ENCODE measurements at regions not wholly inside any gene's neighbourhood (a gene's known extent, or its start where the extent isn't known, plus 50 kb on each side); places are given as distances from the start of the nearest gene placed in this dataset.

DNA sequence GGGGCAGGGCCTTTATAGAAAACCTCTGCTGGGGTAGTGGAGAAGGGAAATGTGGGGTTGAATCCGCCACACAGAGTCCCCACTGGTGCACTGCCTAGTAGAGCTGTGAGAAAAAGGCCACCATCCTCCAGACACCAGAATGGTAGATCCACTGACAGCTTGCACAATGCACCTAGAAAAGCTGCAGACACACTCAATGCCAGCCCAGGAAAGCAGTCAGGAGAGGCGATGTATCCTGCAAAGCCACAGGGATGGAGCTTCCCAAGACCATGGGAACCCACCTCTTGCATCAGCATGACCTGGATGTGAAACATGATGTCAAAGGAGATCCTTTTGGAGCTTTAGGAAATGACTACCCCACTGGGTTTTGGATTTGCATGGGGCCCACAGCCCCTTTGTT, 958.0 kb upstream of the MIR17HG start:
- Mint-ChIP-seq H3K4me1 (no peaks in the 10 kb centered on the region), H3K36me3 (ENCODE audit: low read depth) (no peaks in the 10 kb centered on the region), H3K27me3 (no peaks in the 10 kb centered on the region), H3K9me3 (peaks cover 20% of the 10 kb centered on the region), H3K4me3 (no peak overlapping the region), H3K27ac (no peak overlapping the region)
- ATAC-seq (ENCODE audit: low read depth) (no peak), DNase-seq (no peak)
- intact Hi-C loops (cut with micrococcal nuclease): no loop called here
- ChIA-PET POLR2A (no interaction called here), CTCF (no interaction called here)
- TF ChIP-seq, protein P1, sequence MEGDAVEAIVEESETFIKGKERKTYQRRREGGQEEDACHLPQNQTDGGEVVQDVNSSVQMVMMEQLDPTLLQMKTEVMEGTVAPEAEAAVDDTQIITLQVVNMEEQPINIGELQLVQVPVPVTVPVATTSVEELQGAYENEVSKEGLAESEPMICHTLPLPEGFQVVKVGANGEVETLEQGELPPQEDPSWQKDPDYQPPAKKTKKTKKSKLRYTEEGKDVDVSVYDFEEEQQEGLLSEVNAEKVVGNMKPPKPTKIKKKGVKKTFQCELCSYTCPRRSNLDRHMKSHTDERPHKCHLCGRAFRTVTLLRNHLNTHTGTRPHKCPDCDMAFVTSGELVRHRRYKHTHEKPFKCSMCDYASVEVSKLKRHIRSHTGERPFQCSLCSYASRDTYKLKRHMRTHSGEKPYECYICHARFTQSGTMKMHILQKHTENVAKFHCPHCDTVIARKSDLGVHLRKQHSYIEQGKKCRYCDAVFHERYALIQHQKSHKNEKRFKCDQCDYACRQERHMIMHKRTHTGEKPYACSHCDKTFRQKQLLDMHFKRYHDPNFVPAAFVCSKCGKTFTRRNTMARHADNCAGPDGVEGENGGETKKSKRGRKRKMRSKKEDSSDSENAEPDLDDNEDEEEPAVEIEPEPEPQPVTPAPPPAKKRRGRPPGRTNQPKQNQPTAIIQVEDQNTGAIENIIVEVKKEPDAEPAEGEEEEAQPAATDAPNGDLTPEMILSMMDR (IDR thresholded peaks at IDR 0.05): no peak

GRCh38 chr13:90393408-90393807, 954.1 kb upstream of the MIR17HG start:
- H3K4me1 Mint-ChIP-seq: no peaks in the 10 kb centered on the region
- DNase-seq (no peak), ATAC-seq (ENCODE audit: low read depth) (no peak)
- TF ChIP-seq, protein P1 (IDR thresholded peaks at IDR 0.05): no peak
- H3K27me3 Mint-ChIP-seq: no peaks in the 10 kb centered on the region
- no peaks in the 10 kb centered on the region for H3K36me3 Mint-ChIP-seq (ENCODE audit: low read depth)
- POLR2A ChIA-PET: no interaction called here
- CTCF ChIA-PET: no interaction called here
- peaks cover 16% of the 10 kb centered on the region for H3K9me3 Mint-ChIP-seq
- intact Hi-C loops (cut with micrococcal nuclease): no loop called here
- H3K4me3 Mint-ChIP-seq: no peak overlapping the region
- H3K27ac Mint-ChIP-seq: no peak overlapping the region

- intact Hi-C loops (cut with micrococcal nuclease): no loop called here
- peaks cover 9% of the 10 kb centered on the region for H3K9me3 Mint-ChIP-seq
- POLR2A ChIA-PET: no interaction called here
- no peaks in the 10 kb centered on the region for H3K36me3 Mint-ChIP-seq (ENCODE audit: low read depth)
- H3K4me1 Mint-ChIP-seq: no peaks in the 10 kb centered on the region
- no peaks in the 10 kb centered on the region for H3K27me3 Mint-ChIP-seq
- H3K4me3 Mint-ChIP-seq: no peak overlapping the region
- CTCF ChIA-PET: no interaction called here
- H3K27ac Mint-ChIP-seq: no peak overlapping the region
- TF ChIP-seq, protein P1 (IDR thresholded peaks at IDR 0.05): no peak
- ATAC-seq (ENCODE audit: low read depth) (no peak), DNase-seq (no peak)
Observed at GRCh38 chr13:90395348-90395747, 952.1 kb upstream of the MIR17HG start.

DNA sequence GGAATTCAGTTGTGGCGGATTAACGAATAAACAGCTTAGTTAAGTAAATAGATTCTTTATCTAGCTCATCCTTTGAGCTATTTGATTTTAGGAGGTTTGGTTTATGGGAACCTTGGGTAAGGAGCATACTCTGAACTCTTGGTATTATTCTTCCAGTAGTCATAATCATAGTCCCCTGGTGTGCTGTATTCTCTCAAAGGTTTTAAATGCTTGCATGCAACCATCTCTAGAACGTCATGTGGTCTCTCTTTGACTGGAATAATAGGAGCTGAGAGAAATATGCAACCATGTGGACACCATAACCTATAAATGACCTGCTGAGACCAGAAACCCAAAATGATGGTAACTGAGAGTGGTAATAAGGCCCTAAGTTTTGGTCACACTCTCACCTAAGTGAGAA, 951.6 kb upstream of the MIR17HG start:
- CTCF ChIA-PET: no interaction called here
- Mint-ChIP-seq H3K4me1 (no peaks in the 10 kb centered on the region), H3K4me3 (no peak overlapping the region), H3K27ac (no peak overlapping the region), H3K9me3 (peaks cover 9% of the 10 kb centered on the region), H3K36me3 (ENCODE audit: low read depth) (no peaks in the 10 kb centered on the region), H3K27me3 (no peaks in the 10 kb centered on the region)
- intact Hi-C loops (cut with micrococcal nuclease): no loop called here
- TF ChIP-seq, protein P1 (IDR thresholded peaks at IDR 0.05): no peak
- POLR2A ChIA-PET: no interaction called here
- ATAC-seq (ENCODE audit: low read depth): no peak
- DNase-seq: no peak

DNA sequence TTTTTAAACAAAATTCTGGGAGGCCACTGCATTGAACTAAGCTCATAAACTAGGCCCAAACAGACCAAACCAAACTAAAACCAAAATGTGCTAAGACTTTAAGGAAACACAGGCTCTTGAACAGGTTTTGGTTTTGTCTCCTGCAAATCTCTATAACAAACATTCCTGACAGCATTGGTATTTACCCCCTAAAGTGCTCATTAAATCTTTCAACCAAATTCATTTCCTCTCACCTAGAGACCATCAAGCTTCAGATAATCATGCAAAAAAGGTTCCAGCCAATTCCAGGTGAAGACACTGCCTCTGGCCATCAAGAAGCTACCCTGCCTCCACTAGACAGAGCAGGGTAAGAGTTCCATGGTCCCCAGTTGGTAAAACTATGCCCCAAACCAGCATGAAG, 951.2 kb upstream of the MIR17HG start:
- POLR2A ChIA-PET: no interaction called here
- ATAC-seq (ENCODE audit: low read depth): no peak

More for the DNA sequence above, 951.2 kb upstream of the MIR17HG start:
- no peak for DNase-seq
- Mint-ChIP-seq H3K4me3 (no peak overlapping the region), H3K4me1 (no peaks in the 10 kb centered on the region), H3K27me3 (no peaks in the 10 kb centered on the region), H3K9me3 (peaks cover 5% of the 10 kb centered on the region), H3K36me3 (ENCODE audit: low read depth) (no peaks in the 10 kb centered on the region), H3K27ac (no peak overlapping the region)
- intact Hi-C loops (cut with micrococcal nuclease): no loop called here
- CTCF ChIA-PET: no interaction called here
- TF ChIP-seq, protein P1 (IDR thresholded peaks at IDR 0.05): no peak
